H1 (cell line): ENCODE measurements at regions not wholly inside any gene's neighbourhood (a gene's known extent, or its start where the extent isn't known, plus 50 kb on each side); places are given as distances from the start of the nearest gene placed in this dataset.

ENCODE experiments used
- CTCF ChIA-PET: fragments of 300-600 bp; sonication (Branson Sonifier 250); formaldehyde crosslinking; loops from one replicate; lab custom pipeline; 2021; ENCODE audit not compliant: partially characterized antibody; lab: Charles Lee
- POLR2A ChIA-PET: fragments of 300-600 bp; sonication (Branson Sonifier 250); formaldehyde crosslinking; loops from one replicate; lab custom pipeline; 2021; ENCODE audit warnings: inconsistent platforms; ENCODE audit not compliant: partially characterized antibody; lab: Charles Lee
- DNase-seq, 2 experiments: peaks; one replicate each; pipeline versions ENCODE4 v3.0.0 to v3.0.0-alpha.2; 2010 to 2022; ENCODE audit warnings: low spot score in 2 of 2, low read depth in 1 of 2, mixed read lengths in 1 of 2
- FAIRE-seq: peaks from 2 replicates; lab custom pipeline; 2011; peaks lifted over from hg19 to GRCh38; lab: Jason Lieb, UNC
- H2AFZ ChIP-seq: 2 replicates; pipeline ENCODE4 v1.8.1; 2012; ENCODE audit warnings: low read length, inconsistent platforms
- H2AK5ac ChIP-seq: 2 replicates; pipeline ENCODE4 v1.6.1; 2013; ENCODE audit warnings: low read depth, low read length
- H2BK120ac ChIP-seq: replicated peaks from 2 replicates; pipeline ENCODE3; 2013; ENCODE audit warnings: low read depth, low read length, inconsistent platforms
- H2BK12ac ChIP-seq: 2 replicates; pipeline ENCODE4 v1.6.1; 2013; ENCODE audit warnings: low read depth, low read length
- H2BK15ac ChIP-seq: 2 replicates; pipeline ENCODE4 v1.6.1; 2013; ENCODE audit warnings: low read length
- H2BK20ac ChIP-seq: 2 replicates; pipeline ENCODE4 v1.6.1; 2013; ENCODE audit warnings: low read length
- H2BK5ac ChIP-seq: 2 replicates; pipeline ENCODE4 v1.6.1; 2013; ENCODE audit warnings: low read depth, low read length
- H3K14ac ChIP-seq: 2 replicates; pipeline ENCODE4 v1.6.1; 2013; ENCODE audit warnings: inconsistent platforms; ENCODE audit not compliant: insufficient read length
- H3K18ac ChIP-seq: 2 replicates; pipeline ENCODE4 v1.6.1; 2013; ENCODE audit warnings: low read length; ENCODE audit errors: extremely low read depth
- H3K23ac ChIP-seq: 2 replicates; pipeline ENCODE4 v1.6.1; 2013; ENCODE audit warnings: inconsistent platforms; ENCODE audit not compliant: insufficient read length
- H3K23me2 ChIP-seq: 2 replicates; pipeline ENCODE4 v1.6.1; 2013; ENCODE audit warnings: low read depth, low read length
- H3K27ac ChIP-seq: 2 replicates; pipeline ENCODE4 v1.6.1; 2011; ENCODE audit warnings: low read depth, low read length, inconsistent platforms
- H3K27me3 ChIP-seq, 4 experiments: replicated peaks in 1 of 4; 1 replicate in 1 of 4; 2 replicates in 3 of 4; pipeline versions ENCODE4 v1.6.1 to v1.8.1; 2011 to 2013; ENCODE audit warnings: low read length in 3 of 4, mild to moderate bottlenecking in 3 of 4, inconsistent platforms in 2 of 4, mixed read lengths in 2 of 4, moderate library complexity in 1 of 4; ENCODE audit not compliant: control insufficient read depth in 3 of 4, insufficient read depth in 3 of 4; ENCODE audit errors: extremely low read depth in 1 of 4
- H3K36me3 ChIP-seq, 4 experiments: 2 replicates each; pipeline versions ENCODE4 v1.6.1 to v1.8.1; 2011 to 2013; ENCODE audit warnings: mild to moderate bottlenecking in 4 of 4, low read length in 3 of 4, moderate library complexity in 2 of 4, control low read depth in 1 of 4, inconsistent platforms in 1 of 4; ENCODE audit not compliant: insufficient read depth in 4 of 4, control insufficient read depth in 2 of 4
- H3K4ac ChIP-seq: replicated peaks from 2 replicates; pipeline ENCODE3; 2013; ENCODE audit warnings: low read length, low read depth, mixed read lengths, inconsistent platforms; ENCODE audit not compliant: insufficient read length
- H3K4me1 ChIP-seq, 4 experiments: replicated peaks in 1 of 4; 1 replicate in 1 of 4; 2 replicates in 3 of 4; pipeline versions ENCODE4 v1.6.1 to v1.8.1; 2011 to 2013; ENCODE audit warnings: low read length in 3 of 4, inconsistent platforms in 2 of 4, mixed read lengths in 1 of 4; ENCODE audit not compliant: insufficient read depth in 4 of 4, control insufficient read depth in 3 of 4
- H3K4me2 ChIP-seq, 2 experiments: 2 replicates each; pipeline versions ENCODE4 v1.6.1 to v1.8.1; 2011 to 2013; ENCODE audit warnings: low read depth in 2 of 2, low read length in 2 of 2, control low read depth in 1 of 2, inconsistent platforms in 1 of 2, mild to moderate bottlenecking in 1 of 2; ENCODE audit not compliant: insufficient read depth in 1 of 2
- H3K4me3 ChIP-seq, 4 experiments: fragments of 200-600, 300-600 bp in 1 of 4; sonication (generic), shearing (Covaris generic), sonication (Bioruptor Twin) in 1 of 4; 2 replicates each; pipeline versions ENCODE4 v1.5.1 to v1.8.1; 2011 to 2016; ENCODE audit warnings: low read length in 4 of 4, low read depth in 3 of 4, control low read depth in 2 of 4, inconsistent platforms in 2 of 4, mild to moderate bottlenecking in 2 of 4, mixed read lengths in 1 of 4, moderate library complexity in 1 of 4; ENCODE audit not compliant: insufficient read depth in 2 of 4; ENCODE audit errors: extremely low read depth in 1 of 4
- H3K56ac ChIP-seq: replicated peaks from 2 replicates; pipeline ENCODE3; 2013; ENCODE audit warnings: low read depth, mild to moderate bottlenecking, mixed read lengths, low read length, inconsistent platforms; ENCODE audit not compliant: insufficient read length
- H3K79me1 ChIP-seq: 2 replicates; pipeline ENCODE4 v1.6.1; 2013; ENCODE audit warnings: low read depth, low read length, control low read depth
- H3K79me2 ChIP-seq, 2 experiments: 2 replicates each; pipeline versions ENCODE4 v1.6.1 to v1.8.1; 2012 to 2013; ENCODE audit warnings: low read length in 2 of 2, mild to moderate bottlenecking in 2 of 2, inconsistent platforms in 1 of 2; ENCODE audit not compliant: insufficient read depth in 2 of 2, control insufficient read depth in 1 of 2
- H3K9ac ChIP-seq, 4 experiments: replicated peaks in 1 of 4; 1 replicate in 1 of 4; 2 replicates in 3 of 4; pipeline versions ENCODE4 v1.6.1 to v1.8.1; 2011 to 2013; ENCODE audit warnings: low read depth in 3 of 4, low read length in 3 of 4, control low read depth in 2 of 4, mild to moderate bottlenecking in 2 of 4, moderate library complexity in 2 of 4, inconsistent platforms in 1 of 4; ENCODE audit errors: extremely low read depth in 1 of 4
- H3K9me3 ChIP-seq, 2 experiments: 2 replicates each; pipeline versions ENCODE4 v1.6.1 to v1.8.1; 2012 to 2013; ENCODE audit warnings: mild to moderate bottlenecking in 2 of 2, moderate library complexity in 2 of 2, control low read depth in 1 of 2, inconsistent platforms in 1 of 2, low read depth in 1 of 2, low read length in 1 of 2, mixed read lengths in 1 of 2; ENCODE audit not compliant: insufficient read depth in 2 of 2
- H4K20me1 ChIP-seq, 2 experiments: replicated peaks in 1 of 2; 2 replicates each; pipeline versions ENCODE3 to v1.8.1; 2011 to 2013; ENCODE audit warnings: inconsistent platforms in 2 of 2, low read length in 2 of 2, mild to moderate bottlenecking in 1 of 2; ENCODE audit not compliant: insufficient read depth in 2 of 2, control insufficient read depth in 1 of 2
- H4K5ac ChIP-seq: 2 replicates; pipeline ENCODE4 v1.6.1; 2013; ENCODE audit warnings: low read length, low read depth, mixed read lengths, inconsistent platforms; ENCODE audit not compliant: insufficient read length
- H4K8ac ChIP-seq: 2 replicates; pipeline ENCODE4 v1.8.0; 2013; ENCODE audit warnings: mild to moderate bottlenecking, moderate library complexity, low read length, inconsistent platforms; ENCODE audit not compliant: insufficient read depth; ENCODE audit errors: extremely low read depth
- H4K91ac ChIP-seq: replicated peaks from 2 replicates; pipeline ENCODE3; 2013; ENCODE audit warnings: low read length, mixed read lengths, inconsistent platforms; ENCODE audit not compliant: insufficient read length
- CTCF ChIP-seq, 3 experiments: IDR thresholded peaks; 1 replicate in 2 of 3; 2 replicates in 1 of 3; pipeline versions ENCODE4 v1.5.1 to v1.6.1; 2011; ENCODE audit warnings: low read length in 3 of 3, mild to moderate bottlenecking in 3 of 3, inconsistent platforms in 2 of 3, low read depth in 1 of 3, moderate library complexity in 1 of 3; ENCODE audit not compliant: insufficient read depth in 1 of 3; ENCODE audit errors: control extremely low read depth in 1 of 3
- MAFK ChIP-seq: IDR thresholded peaks from 2 replicates; pipeline ENCODE4 v1.6.1; 2012; ENCODE audit warnings: low read depth, mild to moderate bottlenecking, improper control_type of control experiment, low read length
- RAD21 ChIP-seq, 2 experiments: IDR thresholded peaks in 1 of 2; conservative IDR thresholded peaks in 1 of 2; 2 replicates each; pipeline ENCODE4 v1.6.1; 2011; ENCODE audit warnings: low read depth in 2 of 2, low read length in 2 of 2, improper control_type of control experiment in 1 of 2, inconsistent platforms in 1 of 2, mild to moderate bottlenecking in 1 of 2, moderate library complexity in 1 of 2
- WGBS, 2 experiments: shearing (Covaris generic) in 1 of 2; methylation state at CpG; one replicate each; pipeline versions ENCODE4 v1.1.6 to v1.1.7; 2013 to 2015; ENCODE audit warnings: low lambda C conversion rate in 2 of 2, mixed read lengths in 2 of 2, inconsistent platforms in 1 of 2, low coverage in 1 of 2, missing lambda C conversion rate in 1 of 2; ENCODE audit not compliant: insufficient replicate concordance in 2 of 2, insufficient coverage in 1 of 2, insufficient read length in 1 of 2; ENCODE audit errors: extremely low coverage in 1 of 2, missing lambda C conversion rate in 1 of 2; 5-methylcytosine and 5-hydroxymethylcytosine counted together

GRCh38 chr5:124803617-124804323, 57.3 kb upstream of the ZNF608 start:
- H3K4me2 ChIP-seq, result no peak overlapping the region
- no peak overlapping the region for H2BK120ac ChIP-seq
- H3K18ac ChIP-seq, result no peak overlapping the region
- no peak overlapping the region for H2BK20ac ChIP-seq
- H4K8ac ChIP-seq, result no peak overlapping the region
- H3K27me3 ChIP-seq, result no peaks in the 10 kb centered on the region
- no peaks in the 10 kb centered on the region for H4K20me1 ChIP-seq
- no peak for DNase-seq
- CTCF ChIA-PET, result interaction anchor here (0.6 kb wide), 1 partner anchor 1216 kb away, joined by 3 read pairs; no protein-coding TSS in a partner anchor
- no peak overlapping the region for H2AFZ ChIP-seq
- H4K5ac ChIP-seq, result no peak overlapping the region
- no peaks in the 10 kb centered on the region for H3K79me2 ChIP-seq
- H2BK15ac ChIP-seq, result no peak overlapping the region
- H4K91ac ChIP-seq, result no peak overlapping the region
- 72% methylated on average over 3 of the region's 3 CpGs; no CpG with 5 or more reads in 1 of the 2 experiments for WGBS, 2 experiments
- no peak overlapping the region for H3K9ac ChIP-seq
- H2BK12ac ChIP-seq, result no peak overlapping the region
- H3K4me1 ChIP-seq, result peaks cover 0 to 7% (median 3%) of the 10 kb centered on the region in 4 experiments; a peak in 5 of 7 replicates
- TF ChIP-seq CTCF (IDR thresholded peaks at IDR 0.05; ENCODE audit: control extremely low read depth in 1 of 3, insufficient read depth in 1 of 3, low read depth in 1 of 3, low read length in 3 of 3), result peak in 1 of 3 experiments; percentile 9; a peak in 1 of 4 replicates
- peak in 1 of 2 experiments; percentile 26; a peak in 2 of 4 replicates for TF ChIP-seq RAD21 (IDR thresholded peaks at IDR 0.05 in 1 of 2, conservative IDR thresholded peaks at IDR 0.05 in 1 of 2; ENCODE audit: low read depth in 2 of 2, low read length in 2 of 2)
- TF ChIP-seq MAFK, result no peak
- TF ChIP-seq, all 59 proteins: peak for 2
- Histone ChIP-seq H3K23ac (no peak overlapping the region), H3K4me3 (no peak overlapping the region), H3K23me2 (no peaks in the 10 kb centered on the region), H2BK5ac (no peak overlapping the region), H3K27ac (no peak overlapping the region), H3K36me3 (no peaks in the 10 kb centered on the region; a peak in 1 of 8 replicates), H2AK5ac (no peak overlapping the region), H3K4ac (no peak overlapping the region), H3K14ac (no peak overlapping the region), H3K56ac (no peak overlapping the region), H3K79me1 (no peaks in the 10 kb centered on the region), H3K9me3 (no peaks in the 10 kb centered on the region)
- FAIRE-seq, result no peak
- POLR2A ChIA-PET, result no interaction called here
